HG02642 (cell line): ENCODE measurements at regions not wholly inside any gene's neighbourhood (a gene's known extent, or its start where the extent isn't known, plus 50 kb on each side); places are given as distances from the start of the nearest gene placed in this dataset.

ENCODE experiments used
- ATAC-seq: cut with Tn5 transposase; IDR thresholded peaks from one replicate; pipeline ENCODE4 v1.9.1; 2021; ENCODE audit warnings: mild to moderate bottlenecking; ENCODE audit not compliant: unreplicated experiment, poor library complexity

DNA sequence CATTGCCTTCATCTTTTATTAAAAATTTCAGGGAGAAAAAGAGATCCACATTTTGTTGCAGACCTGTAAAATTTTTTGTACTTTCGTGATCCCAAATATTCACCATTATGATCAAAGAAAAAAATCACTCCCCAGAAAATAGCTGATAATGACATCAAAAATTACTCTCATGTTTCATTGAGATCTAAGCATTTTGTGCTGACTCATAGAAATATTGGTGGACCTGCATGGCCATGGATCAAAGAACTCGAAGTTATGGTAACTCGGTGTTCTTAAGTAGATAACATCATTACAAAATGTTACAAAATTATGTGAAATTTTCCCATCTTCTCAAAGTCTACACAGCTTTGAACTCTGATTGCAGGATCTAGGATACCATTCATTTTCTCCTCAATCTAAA lies 135.8 kb downstream of the PTGER3 start:
- no peak for ATAC-seq

DNA sequence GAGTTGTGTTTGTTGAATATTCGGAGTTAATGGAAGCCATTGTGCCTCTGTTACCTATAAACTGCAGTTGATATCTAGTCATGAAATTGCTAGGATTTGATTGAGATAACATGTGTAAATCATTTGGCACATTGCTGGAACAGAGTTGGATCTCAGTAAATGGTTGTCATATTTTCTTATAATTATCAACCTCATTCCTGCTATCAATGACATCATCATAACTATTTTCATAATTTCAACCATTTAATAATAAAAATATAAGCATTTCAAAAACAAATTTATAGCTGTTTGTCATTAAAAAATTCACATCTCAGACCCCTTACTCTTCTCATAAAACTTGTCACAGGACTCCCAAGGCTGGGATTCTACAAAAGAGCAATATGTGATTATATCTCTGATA lies 133.4 kb downstream of the PTGER3 start:
- no peak for ATAC-seq

DNA sequence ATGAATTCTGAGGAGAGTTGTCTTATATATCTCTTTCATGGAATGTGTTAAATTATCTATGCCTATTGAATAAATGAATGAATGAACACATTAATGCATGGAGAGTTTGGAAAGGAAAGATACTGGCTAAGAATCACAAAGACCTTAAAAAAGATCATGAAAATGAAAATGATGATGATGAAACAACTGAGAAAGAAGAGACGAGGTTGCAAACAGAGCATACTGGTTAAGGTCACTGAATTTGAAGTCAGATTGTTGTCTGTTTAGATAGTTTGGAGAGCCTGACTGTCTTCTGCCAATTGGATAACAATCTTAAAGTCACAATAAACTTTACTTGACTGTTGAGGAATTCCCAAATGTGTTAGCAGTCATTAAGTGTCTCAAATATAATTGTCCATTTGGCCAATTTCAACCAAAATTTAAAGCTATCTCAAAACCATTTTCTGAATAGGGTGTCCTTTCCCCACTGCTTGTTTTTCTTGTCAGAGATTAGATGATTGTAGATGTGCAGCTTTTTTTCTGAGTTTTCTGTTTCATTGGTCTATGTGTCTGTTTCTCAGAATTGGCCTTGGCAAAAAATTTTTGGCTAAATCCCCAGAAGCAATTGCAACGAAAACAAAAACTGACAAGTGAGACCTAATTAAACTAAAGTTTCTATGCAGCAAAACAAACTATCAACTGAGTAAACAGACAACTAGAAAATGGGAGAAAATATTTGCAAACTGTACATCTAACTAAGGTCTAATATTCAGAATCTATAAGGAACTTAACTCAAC lies 132.2 kb downstream of the PTGER3 start:
- no peak for ATAC-seq

DNA sequence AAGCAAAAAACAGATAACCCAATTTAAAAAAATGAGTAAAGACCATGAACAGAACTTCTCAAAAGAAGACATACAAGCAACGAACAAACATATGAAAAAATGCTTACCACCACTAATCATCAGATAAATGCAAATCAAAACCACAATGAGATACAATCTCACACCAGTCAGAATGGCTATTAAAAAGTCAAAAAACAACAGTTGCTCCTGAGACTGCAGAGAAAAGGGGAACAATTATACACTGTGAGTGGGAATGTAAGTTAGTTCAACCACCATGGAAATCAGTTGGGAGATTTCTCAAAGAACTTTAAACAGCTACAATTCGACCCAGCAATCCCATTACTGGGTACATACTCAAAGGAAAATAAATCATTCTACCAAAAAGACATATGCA lies 131.6 kb downstream of the PTGER3 start:
- ATAC-seq: no peak

DNA sequence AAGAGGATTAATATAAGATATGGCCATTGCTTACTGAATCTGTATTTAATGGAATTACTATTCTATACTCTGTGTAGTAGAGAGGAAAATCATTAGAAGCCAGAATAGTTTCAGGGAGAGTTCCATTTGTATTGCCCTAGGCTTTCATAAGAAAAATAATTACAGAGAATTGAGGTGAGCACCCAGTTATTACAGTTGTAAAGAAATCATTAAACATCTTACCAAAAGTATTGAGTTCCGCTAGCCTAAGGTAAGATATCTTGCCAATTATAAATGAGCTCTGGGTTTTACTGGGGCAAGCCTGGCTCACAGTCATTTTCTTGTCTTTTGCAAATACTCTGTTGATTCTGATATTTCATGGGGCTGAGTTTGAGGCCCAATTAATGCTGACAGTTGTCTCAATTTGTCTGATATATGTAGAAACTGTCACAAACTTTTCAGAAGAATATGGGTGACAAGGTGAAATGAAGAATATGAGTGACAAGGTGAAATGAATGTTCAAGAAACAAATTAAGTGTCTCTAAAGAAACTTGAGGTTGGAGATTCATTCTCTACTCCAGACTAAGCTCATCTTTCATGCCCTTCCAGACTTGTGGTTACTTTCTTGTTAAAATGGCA lies 127.8 kb downstream of the PTGER3 start:
- ATAC-seq: no peak
